MCF 10A (cell line): ENCODE measurements at regions not wholly inside any gene's neighbourhood (a gene's known extent, or its start where the extent isn't known, plus 50 kb on each side); places are given as distances from the start of the nearest gene placed in this dataset.

Experiments
- BruUV-seq: library from RNA; stranded (reverse); fragments of 400-500 nt; replicated peaks from 2 replicates; lab custom pipeline; 2021; lab: Mats Ljungman, UMichigan
- CTCF ChIA-PET: fragments of 300-600 bp; sonication (Branson Sonifier 250); formaldehyde crosslinking; extraction: SDS; loops from one replicate; lab custom pipeline; 2021; ENCODE audit warnings: antibody characterized with exemption, inconsistent platforms; lab: Yijun Ruan, JAX
- POLR2A ChIA-PET: fragments of 300-600, 350-650 bp; sonication (Branson Sonifier 250); formaldehyde crosslinking; extraction: SDS; loops from one replicate; lab custom pipeline; 2020; ENCODE audit warnings: antibody characterized with exemption, inconsistent platforms; lab: Yijun Ruan, JAX
- DNase-seq: peaks from one replicate; pipeline ENCODE4 v3.0.0-alpha.2; 2018; ENCODE audit not compliant: unreplicated experiment
- H3K27ac Mint-ChIP-seq: one replicate; pipeline ENCODE4 v1.8.0; 2022; ENCODE audit warnings: mild to moderate bottlenecking, low read depth, mixed read lengths; ENCODE audit not compliant: unreplicated experiment
- H3K27me3 Mint-ChIP-seq: one replicate; pipeline ENCODE4 v1.8.0; 2022; ENCODE audit warnings: mixed read lengths; ENCODE audit not compliant: insufficient read depth, unreplicated experiment
- H3K36me3 Mint-ChIP-seq: one replicate; pipeline ENCODE4 v1.8.0; 2022; ENCODE audit warnings: mild to moderate bottlenecking, moderate library complexity, mixed read lengths; ENCODE audit not compliant: insufficient read depth, unreplicated experiment
- H3K4me1 Mint-ChIP-seq: one replicate; pipeline ENCODE4 v1.8.0; 2022; ENCODE audit warnings: mixed read lengths; ENCODE audit not compliant: insufficient read depth, unreplicated experiment
- H3K4me3 Mint-ChIP-seq: one replicate; pipeline ENCODE4 v1.8.0; 2022; ENCODE audit warnings: mild to moderate bottlenecking, moderate library complexity, mixed read lengths; ENCODE audit not compliant: unreplicated experiment
- H3K9me3 Mint-ChIP-seq: one replicate; pipeline ENCODE4 v1.8.0; 2022; ENCODE audit warnings: mixed read lengths; ENCODE audit not compliant: unreplicated experiment
- intact Hi-C: fragments of 100-400 bp; cut with micrococcal nuclease; formaldehyde crosslinking; loops from 2 replicates; pipeline ENCODE4 v1.14.1; 2022
- TF ChIP-seq, protein P1 (sequence below): fragments of 200-600 bp; IDR thresholded peaks from one replicate; pipeline ENCODE4 v1.8.0; 2022; ENCODE audit warnings: antibody characterized with exemption, mild to moderate bottlenecking; ENCODE audit not compliant: unreplicated experiment

DNA sequence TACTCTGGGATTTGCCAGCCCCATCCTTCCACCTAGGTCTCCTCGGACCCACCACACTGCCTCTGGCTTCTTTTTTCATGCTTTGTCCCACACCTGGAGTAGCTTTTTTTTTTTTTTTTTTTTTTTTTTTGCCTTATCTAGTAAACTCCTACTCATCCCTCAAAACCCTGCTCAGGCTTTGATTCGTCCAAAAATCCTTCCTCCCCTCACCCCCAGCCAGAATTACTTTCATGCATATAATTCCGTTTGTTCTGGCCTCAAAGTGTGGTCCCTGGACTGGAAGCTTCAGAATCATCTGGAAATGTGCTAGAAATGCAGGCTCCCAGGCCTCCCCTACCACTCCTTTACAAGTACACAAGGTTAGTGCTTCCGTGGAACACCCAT lies 320.1 kb downstream of the PTTG2 start:
- no TSS peak for BruUV-seq
- Mint-ChIP-seq H3K27ac (no peak overlapping the region), H3K4me3 (no peak overlapping the region), H3K36me3 (no peaks in the 10 kb centered on the region), H3K27me3 (no peaks in the 10 kb centered on the region), H3K9me3 (no peaks in the 10 kb centered on the region), H3K4me1 (peaks cover 19% of the 10 kb centered on the region)
- ChIA-PET POLR2A (interaction anchor here (0.6 kb wide), 1 partner anchor 210 kb away, joined by 3 read pairs; no protein-coding TSS in a partner anchor), CTCF (no interaction called here)
- no peak for DNase-seq
- intact Hi-C loops: no loop called here
- TF ChIP-seq, protein P1, sequence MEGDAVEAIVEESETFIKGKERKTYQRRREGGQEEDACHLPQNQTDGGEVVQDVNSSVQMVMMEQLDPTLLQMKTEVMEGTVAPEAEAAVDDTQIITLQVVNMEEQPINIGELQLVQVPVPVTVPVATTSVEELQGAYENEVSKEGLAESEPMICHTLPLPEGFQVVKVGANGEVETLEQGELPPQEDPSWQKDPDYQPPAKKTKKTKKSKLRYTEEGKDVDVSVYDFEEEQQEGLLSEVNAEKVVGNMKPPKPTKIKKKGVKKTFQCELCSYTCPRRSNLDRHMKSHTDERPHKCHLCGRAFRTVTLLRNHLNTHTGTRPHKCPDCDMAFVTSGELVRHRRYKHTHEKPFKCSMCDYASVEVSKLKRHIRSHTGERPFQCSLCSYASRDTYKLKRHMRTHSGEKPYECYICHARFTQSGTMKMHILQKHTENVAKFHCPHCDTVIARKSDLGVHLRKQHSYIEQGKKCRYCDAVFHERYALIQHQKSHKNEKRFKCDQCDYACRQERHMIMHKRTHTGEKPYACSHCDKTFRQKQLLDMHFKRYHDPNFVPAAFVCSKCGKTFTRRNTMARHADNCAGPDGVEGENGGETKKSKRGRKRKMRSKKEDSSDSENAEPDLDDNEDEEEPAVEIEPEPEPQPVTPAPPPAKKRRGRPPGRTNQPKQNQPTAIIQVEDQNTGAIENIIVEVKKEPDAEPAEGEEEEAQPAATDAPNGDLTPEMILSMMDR: no peak

DNA sequence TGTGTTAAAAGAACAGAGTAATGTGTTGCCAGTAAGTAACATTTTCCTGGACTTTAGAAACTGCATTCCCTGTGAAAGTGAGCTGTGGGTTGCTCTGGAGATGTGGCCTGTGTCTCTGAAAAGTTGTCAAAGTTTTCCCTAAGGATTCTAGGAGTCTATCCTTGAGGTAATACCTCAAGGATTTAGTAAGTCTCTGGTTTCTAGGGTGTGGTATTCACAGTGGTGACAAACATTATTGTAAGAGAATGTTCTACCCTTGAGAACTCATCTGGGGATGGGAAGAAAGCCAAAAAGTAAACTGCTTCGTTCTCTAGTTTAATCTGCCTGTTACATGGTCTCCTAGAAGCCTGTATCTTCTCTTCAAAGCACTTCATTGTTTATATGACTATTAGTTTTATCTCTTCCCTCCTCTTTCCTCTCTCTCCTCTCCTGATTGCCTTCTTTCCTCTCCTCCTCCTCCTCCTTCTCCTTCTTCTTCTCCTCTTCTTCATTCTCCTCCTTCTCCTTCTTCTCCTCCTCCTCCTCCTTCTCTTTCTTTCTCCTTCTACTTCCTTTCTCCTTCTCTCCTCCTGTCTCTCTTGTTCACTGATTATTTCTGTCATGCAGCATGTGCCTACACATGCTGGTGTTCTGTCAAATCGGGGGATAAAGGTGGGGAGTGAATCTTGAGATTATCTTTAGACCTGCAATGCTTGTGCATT lies 321.3 kb downstream of the PTTG2 start:
- peak; percentile 38 for DNase-seq
- no peaks in the 10 kb centered on the region for H3K9me3 Mint-ChIP-seq
- H3K27me3 Mint-ChIP-seq: no peaks in the 10 kb centered on the region
- no peak overlapping the region for H3K4me3 Mint-ChIP-seq
- CTCF ChIA-PET: interaction anchor here (0.8 to 1.2 kb wide), 2 partner anchors 29 to 101 kb away, joined by 4 to 8 read pairs; no protein-coding TSS in a partner anchor
- no peaks in the 10 kb centered on the region for H3K36me3 Mint-ChIP-seq
- POLR2A ChIA-PET: no interaction called here
- intact Hi-C loops: no loop called here
- no TSS peak for BruUV-seq
- H3K27ac Mint-ChIP-seq: peak overlapping the region; percentile 36
- H3K4me1 Mint-ChIP-seq: peaks cover 15% of the 10 kb centered on the region
- TF ChIP-seq, protein P1: no peak

GRCh38 chr4:38283724-38284123 lies 323.5 kb downstream of the PTTG2 start:
- Mint-ChIP-seq H3K36me3 (no peaks in the 10 kb centered on the region), H3K9me3 (no peaks in the 10 kb centered on the region), H3K4me1 (peaks cover 15% of the 10 kb centered on the region), H3K27me3 (no peaks in the 10 kb centered on the region), H3K27ac (no peak overlapping the region), H3K4me3 (no peak overlapping the region)
- no peak for DNase-seq
- BruUV-seq: no TSS peak
- CTCF ChIA-PET: no interaction called here
- intact Hi-C loops: no loop called here
- TF ChIP-seq, protein P1: no peak
- POLR2A ChIA-PET: no interaction called here

DNA sequence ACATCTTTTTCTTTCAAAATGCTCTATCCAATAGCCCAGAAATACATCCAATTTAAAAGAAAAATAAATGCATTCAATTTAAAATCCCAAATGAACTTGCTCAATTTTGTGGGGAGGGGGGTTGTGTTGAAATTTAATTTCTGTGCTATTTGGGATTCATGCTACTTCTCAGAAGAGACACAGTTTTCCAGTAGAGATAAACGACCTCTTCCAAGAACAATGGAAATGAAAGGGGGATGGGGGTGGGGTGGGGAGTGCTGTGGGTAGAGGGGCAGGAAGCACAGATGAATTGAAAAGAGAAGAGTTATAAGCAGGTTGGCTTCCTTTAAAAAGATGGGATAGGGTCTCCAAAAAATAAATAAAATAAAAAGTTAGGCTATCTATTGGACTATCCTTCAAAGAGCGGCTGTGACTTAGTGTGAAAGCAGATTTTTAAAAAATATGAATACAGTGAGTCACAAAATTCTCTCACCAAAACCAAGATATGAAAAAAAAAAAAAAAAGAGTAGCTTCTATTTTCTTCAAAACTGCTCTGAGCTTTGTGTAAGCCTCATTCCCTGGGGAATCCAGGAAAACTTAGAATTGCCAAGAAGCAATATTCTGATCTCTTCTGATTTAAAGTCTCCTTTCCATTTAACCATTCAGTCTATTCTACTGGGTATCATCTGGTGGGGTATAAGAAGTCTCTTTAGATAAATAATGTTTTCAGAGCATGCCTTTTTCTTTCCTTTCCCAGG lies 324.3 kb downstream of the PTTG2 start:
- TF ChIP-seq, protein P1: no peak
- DNase-seq: no peak
- Mint-ChIP-seq H3K4me1 (peaks cover 15% of the 10 kb centered on the region), H3K36me3 (no peaks in the 10 kb centered on the region), H3K4me3 (no peak overlapping the region), H3K27me3 (no peaks in the 10 kb centered on the region), H3K9me3 (no peaks in the 10 kb centered on the region), H3K27ac (no peak overlapping the region)
- ChIA-PET CTCF (no interaction called here), POLR2A (no interaction called here)
- BruUV-seq: no TSS peak
- intact Hi-C loops: no loop called here
